Epithelial cell of esophagus (primary cell): ENCODE measurements at regions not wholly inside any gene's neighbourhood (a gene's known extent, or its start where the extent isn't known, plus 50 kb on each side); places are given as distances from the start of the nearest gene placed in this dataset.

ENCODE experiments used
- DNase-seq: peaks from one replicate; pipeline ENCODE4 v3.0.0; 2010; ENCODE audit warnings: low read depth
- H3K4me3 ChIP-seq: 2 replicates; pipeline ENCODE4 v1.5.1; 2011; ENCODE audit warnings: mild to moderate bottlenecking, low read length, control low read depth
- CTCF ChIP-seq: IDR thresholded peaks from 2 replicates; pipeline ENCODE4 v1.5.1; 2011; ENCODE audit warnings: low read depth, mild to moderate bottlenecking, low read length, control low read depth, inconsistent platforms; ENCODE audit not compliant: insufficient read depth; ENCODE audit errors: missing control alignments

DNA sequence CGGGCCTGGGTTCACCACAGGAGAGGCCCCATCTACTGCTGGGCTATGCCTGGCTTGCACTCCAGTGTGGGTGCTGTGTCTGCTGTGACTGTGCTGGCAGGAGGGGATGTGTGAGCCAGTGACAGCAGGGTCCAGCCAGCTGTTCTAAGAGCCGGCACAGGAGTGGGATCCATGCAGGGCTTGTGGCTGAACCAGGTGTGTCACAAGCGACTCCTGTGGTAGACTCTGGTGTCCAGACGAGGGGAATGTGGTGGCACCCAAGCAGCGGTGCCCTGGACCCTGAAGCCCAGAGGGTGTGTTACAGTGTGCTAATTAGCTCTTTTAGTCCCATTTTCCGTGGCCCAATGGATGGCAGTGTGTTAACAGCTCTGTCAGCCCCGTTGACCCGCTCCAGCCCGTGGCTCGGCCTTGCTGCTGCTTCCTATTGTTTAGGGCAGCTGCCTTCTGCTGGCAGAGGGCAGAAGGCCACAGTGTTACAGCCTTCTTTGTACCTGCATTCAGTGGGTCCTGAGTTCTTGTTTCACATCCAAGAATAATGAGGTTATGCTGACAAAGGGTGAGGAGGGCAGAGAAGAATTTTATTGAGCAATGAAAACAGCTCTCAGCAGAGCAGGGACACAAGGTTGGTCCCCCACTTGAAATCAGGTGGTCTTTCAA lies 78.5 kb upstream of the RNU6-1 start:
- no peak for TF ChIP-seq CTCF

GRCh38 chr15:67920524-67921240 lies 80.8 kb upstream of the RNU6-1 start:
- TF ChIP-seq CTCF = no peak
- no peak for DNase-seq
- no peak overlapping the region for H3K4me3 ChIP-seq

More for the DNA sequence above, 78.5 kb upstream of the RNU6-1 start:
- no peak for DNase-seq
- H3K4me3 ChIP-seq = no peak overlapping the region

GRCh38 chr15:67922106-67922675 lies 82.3 kb upstream of the RNU6-1 start:
- no peak for TF ChIP-seq CTCF
- H3K4me3 ChIP-seq = no peak overlapping the region
- no peak for DNase-seq

- no peak for DNase-seq
- H3K4me3 ChIP-seq = no peak overlapping the region
- no peak for TF ChIP-seq CTCF
Observed at GRCh38 chr15:67922971-67923945, 83.4 kb upstream of the RNU6-1 start.

GRCh38 chr15:67924359-67924974 lies 84.6 kb upstream of the RNU6-1 start:
- no peak overlapping the region for H3K4me3 ChIP-seq
- no peak for TF ChIP-seq CTCF
- DNase-seq = no peak

DNA sequence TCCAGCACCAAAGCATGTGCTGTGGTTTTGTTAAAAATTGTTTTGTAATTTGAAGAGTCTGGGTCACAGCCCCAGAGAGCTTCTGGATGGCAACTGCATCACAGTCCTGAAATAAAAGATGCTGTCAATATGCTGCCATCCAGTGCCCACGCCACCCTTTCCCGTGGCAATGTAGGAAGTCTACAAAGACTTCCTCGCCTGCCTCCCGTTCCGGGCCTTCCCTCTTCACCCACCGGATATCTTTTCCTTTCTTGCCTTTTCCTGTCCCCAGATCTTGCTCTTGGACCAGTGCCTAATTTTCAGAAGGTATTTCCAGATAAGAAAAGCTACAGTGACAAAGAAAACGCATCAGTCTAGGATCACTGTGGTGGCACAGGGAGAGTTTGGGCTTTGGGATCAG lies 85.3 kb upstream of the RNU6-1 start:
- no peak for DNase-seq
- no peak overlapping the region for H3K4me3 ChIP-seq
- TF ChIP-seq CTCF = no peak
